ENCODE measurements at regions not wholly inside any gene's neighbourhood (a gene's known extent, or its start where the extent isn't known, plus 50 kb on each side); places are given as distances from the start of the nearest gene placed in this dataset.

DNA sequence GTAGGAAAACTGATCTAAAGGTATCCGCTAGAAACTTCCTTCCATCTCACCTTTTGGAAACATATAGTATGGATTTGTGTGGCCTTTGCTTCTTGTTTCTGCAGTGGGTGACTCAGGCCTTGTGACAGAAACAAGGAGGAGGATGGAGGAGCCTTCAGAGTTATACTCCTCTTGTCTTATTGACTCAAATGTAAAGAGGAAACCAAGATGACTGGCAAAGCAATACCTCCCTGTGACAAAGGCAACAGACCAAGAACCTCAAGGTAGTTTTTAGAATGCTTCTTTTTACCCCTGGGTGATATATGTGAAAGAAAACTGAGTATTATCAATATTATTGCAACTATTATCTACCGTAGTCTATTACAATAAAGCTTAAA is 123.3 kb upstream of the SLIT3 start:
- no peak for TF ChIP-seq CTCF (IDR thresholded peaks at IDR 0.05; ENCODE audit: extremely low read depth, low read depth, low read length)
- H3K9me3 ChIP-seq (ENCODE audit: low read depth, low read length), result no peaks in the 10 kb centered on the region
- H3K27me3 ChIP-seq (ENCODE audit: insufficient read depth, low read length), result no peaks in the 10 kb centered on the region
- H3K36me3 ChIP-seq (ENCODE audit: insufficient read depth, low read length), result no peaks in the 10 kb centered on the region
- peaks cover 13% of the 10 kb centered on the region for H3K4me1 ChIP-seq (ENCODE audit: insufficient read depth, low read length)
- H2AFZ ChIP-seq (ENCODE audit: low read length), result no peak overlapping the region
- H4K20me1 ChIP-seq (ENCODE audit: insufficient read depth, low read length), result no peaks in the 10 kb centered on the region
- H3K79me2 ChIP-seq (ENCODE audit: insufficient read depth, low read length), result no peaks in the 10 kb centered on the region
- no peak for DNase-seq (ENCODE audit: insufficient read length, low spot score, missing footprints)
- no peak overlapping the region for H3K27ac ChIP-seq (ENCODE audit: low read depth, low read length)
- H3K4me3 ChIP-seq (ENCODE audit: insufficient read depth, low read length), result no peak overlapping the region
- H3K4me2 ChIP-seq (ENCODE audit: insufficient read depth, low read length), result no peak overlapping the region

GRCh38 chr5:169423580-169424278 is 122.8 kb upstream of the SLIT3 start:
- H3K27me3 ChIP-seq (ENCODE audit: insufficient read depth, low read length), result no peaks in the 10 kb centered on the region
- no peaks in the 10 kb centered on the region for H4K20me1 ChIP-seq (ENCODE audit: insufficient read depth, low read length)
- H3K27ac ChIP-seq (ENCODE audit: low read depth, low read length), result no peak overlapping the region
- no peak for DNase-seq (ENCODE audit: insufficient read length, low spot score, missing footprints)
- no peaks in the 10 kb centered on the region for H3K9me3 ChIP-seq (ENCODE audit: low read depth, low read length)
- H3K4me2 ChIP-seq (ENCODE audit: insufficient read depth, low read length), result no peak overlapping the region
- no peaks in the 10 kb centered on the region for H3K36me3 ChIP-seq (ENCODE audit: insufficient read depth, low read length)
- H3K79me2 ChIP-seq (ENCODE audit: insufficient read depth, low read length), result no peaks in the 10 kb centered on the region
- H3K4me1 ChIP-seq (ENCODE audit: insufficient read depth, low read length), result peaks cover 7% of the 10 kb centered on the region
- H2AFZ ChIP-seq (ENCODE audit: low read length), result no peak overlapping the region
- no peak for TF ChIP-seq CTCF (IDR thresholded peaks at IDR 0.05; ENCODE audit: extremely low read depth, low read depth, low read length)
- no peak overlapping the region for H3K4me3 ChIP-seq (ENCODE audit: insufficient read depth, low read length)

DNA sequence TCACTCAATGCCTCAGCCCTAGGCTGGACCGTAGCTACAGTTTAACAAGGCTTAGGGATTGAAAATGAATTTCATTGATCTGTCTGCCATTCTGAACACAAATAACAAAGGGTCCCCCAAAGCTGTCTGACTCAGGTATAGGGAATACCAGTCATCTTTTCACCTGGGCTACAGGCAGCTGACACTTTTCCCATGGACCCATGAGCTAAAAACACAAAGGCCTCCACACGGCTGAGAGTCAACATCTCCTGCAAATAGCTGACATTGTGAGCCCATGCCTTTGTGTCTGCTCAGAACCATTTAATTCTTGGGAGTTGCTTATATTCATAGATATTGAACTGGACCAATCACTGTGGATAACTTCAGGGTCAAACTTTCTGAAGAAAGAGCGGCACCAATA is 121.1 kb upstream of the SLIT3 start:
- DNase-seq (ENCODE audit: insufficient read length, low spot score, missing footprints), result no peak
- no peaks in the 10 kb centered on the region for H4K20me1 ChIP-seq (ENCODE audit: insufficient read depth, low read length)
- H3K4me2 ChIP-seq (ENCODE audit: insufficient read depth, low read length), result no peak overlapping the region
- H3K79me2 ChIP-seq (ENCODE audit: insufficient read depth, low read length), result no peaks in the 10 kb centered on the region
- peaks cover 14% of the 10 kb centered on the region for H3K4me1 ChIP-seq (ENCODE audit: insufficient read depth, low read length)
- no peaks in the 10 kb centered on the region for H3K9me3 ChIP-seq (ENCODE audit: low read depth, low read length)
- H3K4me3 ChIP-seq (ENCODE audit: insufficient read depth, low read length), result no peak overlapping the region
- no peak for TF ChIP-seq CTCF (IDR thresholded peaks at IDR 0.05; ENCODE audit: extremely low read depth, low read depth, low read length)
- H3K27ac ChIP-seq (ENCODE audit: low read depth, low read length), result no peak overlapping the region
- no peaks in the 10 kb centered on the region for H3K27me3 ChIP-seq (ENCODE audit: insufficient read depth, low read length)
- no peak overlapping the region for H2AFZ ChIP-seq (ENCODE audit: low read length)
- no peaks in the 10 kb centered on the region for H3K36me3 ChIP-seq (ENCODE audit: insufficient read depth, low read length)

GRCh38 chr5:169421677-169422076 is 120.7 kb upstream of the SLIT3 start:
- H3K4me1 ChIP-seq (ENCODE audit: insufficient read depth, low read length), result peaks cover 17% of the 10 kb centered on the region
- no peaks in the 10 kb centered on the region for H3K27me3 ChIP-seq (ENCODE audit: insufficient read depth, low read length)
- no peaks in the 10 kb centered on the region for H3K36me3 ChIP-seq (ENCODE audit: insufficient read depth, low read length)
- no peak overlapping the region for H3K27ac ChIP-seq (ENCODE audit: low read depth, low read length)
- H3K4me3 ChIP-seq (ENCODE audit: insufficient read depth, low read length), result no peak overlapping the region
- H2AFZ ChIP-seq (ENCODE audit: low read length), result no peak overlapping the region
- no peaks in the 10 kb centered on the region for H3K79me2 ChIP-seq (ENCODE audit: insufficient read depth, low read length)
- no peak for DNase-seq (ENCODE audit: insufficient read length, low spot score, missing footprints)
- TF ChIP-seq CTCF (IDR thresholded peaks at IDR 0.05; ENCODE audit: extremely low read depth, low read depth, low read length), result no peak
- no peaks in the 10 kb centered on the region for H3K9me3 ChIP-seq (ENCODE audit: low read depth, low read length)
- no peak overlapping the region for H3K4me2 ChIP-seq (ENCODE audit: insufficient read depth, low read length)
- no peaks in the 10 kb centered on the region for H4K20me1 ChIP-seq (ENCODE audit: insufficient read depth, low read length)
